Keratinocyte (primary cell): ENCODE measurements at regions not wholly inside any gene's neighbourhood (a gene's known extent, or its start where the extent isn't known, plus 50 kb on each side); places are given as distances from the start of the nearest gene placed in this dataset.

Experiments used
- EZH2 ChIP-seq: IDR thresholded peaks from one replicate; pipeline ENCODE4 v1.6.1; 2012; ENCODE audit warnings: inconsistent platforms, mild to moderate bottlenecking, low read length, moderate library complexity
- TF ChIP-seq, protein P1 (sequence below), 3 experiments: IDR thresholded peaks in 1 of 3; conservative IDR thresholded peaks in 1 of 3; optimal IDR thresholded peaks in 1 of 3; 2 replicates in 2 of 3; 3 replicates in 1 of 3; pipeline versions ENCODE3 to v1.5.1; 2011; ENCODE audit warnings: low read length in 3 of 3, mild to moderate bottlenecking in 3 of 3, moderate library complexity in 2 of 3, control low read depth in 1 of 3, inconsistent platforms in 1 of 3; ENCODE audit not compliant: insufficient read depth in 2 of 3; ENCODE audit errors: extremely low read depth in 1 of 3

DNA sequence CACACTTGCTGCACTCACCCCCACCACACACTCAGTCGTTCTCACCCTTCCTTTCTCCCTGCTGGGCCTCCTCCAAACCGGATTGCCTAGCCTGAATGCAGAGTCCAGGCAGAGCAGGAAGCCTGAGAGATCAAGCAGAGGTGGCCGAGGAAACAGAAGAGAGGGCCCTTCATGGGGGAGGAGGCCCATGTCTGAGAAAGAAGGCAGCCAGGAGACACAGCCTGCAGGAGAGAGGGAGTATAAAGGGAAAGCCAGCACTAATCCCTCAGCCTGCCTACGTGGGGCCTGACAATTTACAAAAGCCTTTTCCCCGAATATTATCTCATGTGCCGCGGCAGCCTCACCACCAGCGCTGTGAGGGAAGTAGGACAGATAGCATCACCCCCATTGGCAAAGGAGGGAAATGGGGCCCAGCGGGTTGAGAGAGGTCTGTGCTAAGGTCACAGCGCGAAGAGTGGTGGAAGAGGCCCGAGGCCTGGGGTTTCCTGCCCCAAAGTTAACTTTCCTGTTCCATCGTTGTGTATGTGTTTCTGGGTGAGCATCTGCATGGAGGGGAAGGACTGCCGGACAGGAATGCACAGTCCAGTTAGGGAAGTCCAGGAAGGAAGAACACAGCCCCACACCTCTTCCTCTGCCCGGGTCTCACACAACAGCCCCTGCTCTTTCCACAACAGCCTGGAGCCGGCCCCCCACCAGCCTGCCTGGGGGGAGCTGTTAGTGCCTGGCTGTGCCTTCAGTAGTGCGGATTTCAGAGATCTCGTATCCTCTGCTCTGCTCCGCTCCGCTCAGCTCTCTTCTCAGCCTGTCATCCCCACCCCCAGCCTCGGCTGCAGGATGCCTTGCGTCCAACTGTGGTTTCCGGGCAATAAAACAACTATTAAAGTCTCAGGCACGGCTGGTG, 50.9 kb upstream of the BCOR start:
- TF ChIP-seq, protein P1, sequence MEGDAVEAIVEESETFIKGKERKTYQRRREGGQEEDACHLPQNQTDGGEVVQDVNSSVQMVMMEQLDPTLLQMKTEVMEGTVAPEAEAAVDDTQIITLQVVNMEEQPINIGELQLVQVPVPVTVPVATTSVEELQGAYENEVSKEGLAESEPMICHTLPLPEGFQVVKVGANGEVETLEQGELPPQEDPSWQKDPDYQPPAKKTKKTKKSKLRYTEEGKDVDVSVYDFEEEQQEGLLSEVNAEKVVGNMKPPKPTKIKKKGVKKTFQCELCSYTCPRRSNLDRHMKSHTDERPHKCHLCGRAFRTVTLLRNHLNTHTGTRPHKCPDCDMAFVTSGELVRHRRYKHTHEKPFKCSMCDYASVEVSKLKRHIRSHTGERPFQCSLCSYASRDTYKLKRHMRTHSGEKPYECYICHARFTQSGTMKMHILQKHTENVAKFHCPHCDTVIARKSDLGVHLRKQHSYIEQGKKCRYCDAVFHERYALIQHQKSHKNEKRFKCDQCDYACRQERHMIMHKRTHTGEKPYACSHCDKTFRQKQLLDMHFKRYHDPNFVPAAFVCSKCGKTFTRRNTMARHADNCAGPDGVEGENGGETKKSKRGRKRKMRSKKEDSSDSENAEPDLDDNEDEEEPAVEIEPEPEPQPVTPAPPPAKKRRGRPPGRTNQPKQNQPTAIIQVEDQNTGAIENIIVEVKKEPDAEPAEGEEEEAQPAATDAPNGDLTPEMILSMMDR (optimal IDR thresholded peaks at IDR 0.05 in 1 of 3, IDR thresholded peaks at IDR 0.05 in 1 of 3, conservative IDR thresholded peaks at IDR 0.05 in 1 of 3; ENCODE audit: extremely low read depth in 1 of 3, insufficient read depth in 2 of 3, low read length in 3 of 3), result no peak
- TF ChIP-seq EZH2, result no peak
